MM.1S (cell line): ENCODE measurements at regions not wholly inside any gene's neighbourhood (a gene's known extent, or its start where the extent isn't known, plus 50 kb on each side); places are given as distances from the start of the nearest gene placed in this dataset.

Experiments used
- DNase-seq: peaks from one replicate; pipeline ENCODE4 v3.0.0-alpha.2; 2015
- H2AFZ ChIP-seq: fragments of 300-600 bp; sonication (generic); 2 replicates; pipeline ENCODE4 v1.6.0; 2016; ENCODE audit warnings: antibody characterized with exemption, low read length
- H3F3A ChIP-seq: fragments of 300-600 bp; sonication (generic); 2 replicates; pipeline ENCODE4 v1.6.1; 2016; ENCODE audit warnings: mild to moderate bottlenecking, antibody characterized with exemption, low read length, moderate library complexity, mixed read lengths; ENCODE audit not compliant: insufficient read depth
- H3K27ac ChIP-seq: fragments of 300-600 bp; sonication (generic); 2 replicates; pipeline ENCODE4 v1.5.1; 2016; ENCODE audit warnings: mild to moderate bottlenecking, low read length
- H3K27me3 ChIP-seq: fragments of 300-600 bp; sonication (generic); replicated peaks from 2 replicates; pipeline ENCODE4 v1.6.0; 2016; ENCODE audit warnings: low read length; ENCODE audit not compliant: insufficient read depth
- H3K36me3 ChIP-seq: fragments of 300-600 bp; sonication (generic); replicated peaks from 2 replicates; pipeline ENCODE4 v1.6.1; 2016; ENCODE audit warnings: mild to moderate bottlenecking, low read length, mixed read lengths; ENCODE audit not compliant: insufficient read depth
- H3K4me1 ChIP-seq: fragments of 300-600 bp; sonication (generic); 2 replicates; pipeline ENCODE4 v1.6.1; 2016; ENCODE audit warnings: low read length, mixed read lengths
- H3K4me2 ChIP-seq: fragments of 300-600 bp; sonication (generic); 2 replicates; pipeline ENCODE4 v1.6.0; 2016; ENCODE audit warnings: low read depth, low read length
- H3K4me3 ChIP-seq: fragments of 300-600 bp; sonication (generic); 2 replicates; pipeline ENCODE4 v1.5.1; 2016; ENCODE audit warnings: low read length, mixed read lengths
- H3K79me2 ChIP-seq: fragments of 300-600 bp; sonication (generic); 2 replicates; pipeline ENCODE4 v1.6.1; 2016; ENCODE audit warnings: mixed run types, low read length, mixed read lengths
- H3K9ac ChIP-seq: fragments of 300-600 bp; sonication (generic); 2 replicates; pipeline ENCODE4 v1.6.1; 2016; ENCODE audit warnings: low read length, mixed read lengths
- H3K9me2 ChIP-seq: fragments of 300-600 bp; sonication (generic); replicated peaks from 2 replicates; pipeline ENCODE4 v1.6.1; 2016; ENCODE audit warnings: mild to moderate bottlenecking, low read length, mixed read lengths; ENCODE audit not compliant: insufficient read depth
- H3K9me3 ChIP-seq: fragments of 300-600 bp; sonication (generic); replicated peaks from 2 replicates; pipeline ENCODE4 v1.6.1; 2016; ENCODE audit warnings: mild to moderate bottlenecking, low read length, mixed read lengths; ENCODE audit not compliant: insufficient read depth
- H4K20me1 ChIP-seq: fragments of 300-600 bp; sonication (generic); 2 replicates; pipeline ENCODE4 v1.6.1; 2016; ENCODE audit warnings: mild to moderate bottlenecking, low read length, moderate library complexity, mixed read lengths; ENCODE audit not compliant: insufficient read depth
- CTCF ChIP-seq: fragments of 300-600 bp; sonication (generic); IDR thresholded peaks from 2 replicates; pipeline ENCODE4 v1.5.1; 2016; ENCODE audit warnings: antibody characterized with exemption, low read length, mixed read lengths
- EZH2 ChIP-seq: fragments of 300-600 bp; sonication (generic); optimal IDR thresholded peaks from 2 replicates; pipeline ENCODE3; 2017; ENCODE audit warnings: low read depth, mild to moderate bottlenecking, antibody characterized with exemption, low read length, mixed read lengths
- EZH2phosphoT487 ChIP-seq: fragments of 300-600 bp; sonication (generic); IDR thresholded peaks from 2 replicates; pipeline ENCODE4 v1.6.1; 2018; ENCODE audit warnings: antibody characterized with exemption, low read length

GRCh38 chr1:178645808-178646200 is 79.2 kb upstream of the RALGPS2 start:
- TF ChIP-seq EZH2phosphoT487, result no peak
- TF ChIP-seq CTCF, result no peak
- no peak for TF ChIP-seq EZH2
- H4K20me1 ChIP-seq, result no peaks in the 10 kb centered on the region
- H3K27ac ChIP-seq, result no peak overlapping the region
- no peaks in the 10 kb centered on the region for H3K9me2 ChIP-seq
- H3K79me2 ChIP-seq, result no peaks in the 10 kb centered on the region
- no peak overlapping the region for H3K9ac ChIP-seq
- no peaks in the 10 kb centered on the region for H3F3A ChIP-seq
- no peaks in the 10 kb centered on the region for H3K36me3 ChIP-seq
- H2AFZ ChIP-seq, result no peak overlapping the region
- no peaks in the 10 kb centered on the region for H3K4me1 ChIP-seq
- no peaks in the 10 kb centered on the region for H3K27me3 ChIP-seq
- H3K9me3 ChIP-seq, result no peaks in the 10 kb centered on the region
- no peak overlapping the region for H3K4me2 ChIP-seq
- H3K4me3 ChIP-seq, result no peak overlapping the region
- no peak for DNase-seq

GRCh38 chr1:178646821-178647220 is 78.2 kb upstream of the RALGPS2 start:
- no peaks in the 10 kb centered on the region for H3F3A ChIP-seq
- no peaks in the 10 kb centered on the region for H3K27me3 ChIP-seq
- no peaks in the 10 kb centered on the region for H3K4me1 ChIP-seq
- no peak overlapping the region for H2AFZ ChIP-seq
- H3K9ac ChIP-seq, result no peak overlapping the region
- H3K36me3 ChIP-seq, result no peaks in the 10 kb centered on the region
- H3K4me2 ChIP-seq, result no peak overlapping the region
- no peaks in the 10 kb centered on the region for H3K9me3 ChIP-seq
- no peak for DNase-seq
- no peaks in the 10 kb centered on the region for H3K79me2 ChIP-seq
- H3K9me2 ChIP-seq, result no peaks in the 10 kb centered on the region
- no peak overlapping the region for H3K27ac ChIP-seq
- no peaks in the 10 kb centered on the region for H4K20me1 ChIP-seq
- no peak overlapping the region for H3K4me3 ChIP-seq
- TF ChIP-seq CTCF, result no peak
- TF ChIP-seq EZH2phosphoT487, result no peak
- TF ChIP-seq EZH2, result no peak

- no peaks in the 10 kb centered on the region for H3F3A ChIP-seq
- no peaks in the 10 kb centered on the region for H3K9me2 ChIP-seq
- no peak overlapping the region for H3K4me2 ChIP-seq
- H2AFZ ChIP-seq, result no peak overlapping the region
- no peak overlapping the region for H3K4me3 ChIP-seq
- H3K9ac ChIP-seq, result no peak overlapping the region
- no peaks in the 10 kb centered on the region for H4K20me1 ChIP-seq
- no peaks in the 10 kb centered on the region for H3K79me2 ChIP-seq
- no peak for DNase-seq
- H3K36me3 ChIP-seq, result no peaks in the 10 kb centered on the region
- no peak for TF ChIP-seq EZH2
- TF ChIP-seq CTCF, result no peak
- no peak for TF ChIP-seq EZH2phosphoT487
- no peak overlapping the region for H3K27ac ChIP-seq
- H3K4me1 ChIP-seq, result no peaks in the 10 kb centered on the region
- no peaks in the 10 kb centered on the region for H3K27me3 ChIP-seq
- no peaks in the 10 kb centered on the region for H3K9me3 ChIP-seq
These were observed 76.9 kb upstream of the RALGPS2 start for GRCh38 chr1:178648151-178648550.
